ENCODE measurements at regions not wholly inside any gene's neighbourhood (a gene's known extent, or its start where the extent isn't known, plus 50 kb on each side); places are given as distances from the start of the nearest gene placed in this dataset. TPM values are rescaled to one million over a fixed set of nuclear protein-coding genes. Genes with fewer than 3 reads are reported as not detected.

Small RNA genes lying in the stretch of these regions (small RNA-seq; reads per million reads assigned to genes)
- gene RF00139 (ENCODE audit: low replicate concordance) (not detected), gene RN7SKP286 (ENCODE audit: low replicate concordance) (0.12 reads per million)

Data from lung (tissue), 1 donor.